Testis (tissue), 2 donors: ENCODE measurements at regions not wholly inside any gene's neighbourhood (a gene's known extent, or its start where the extent isn't known, plus 50 kb on each side); places are given as distances from the start of the nearest gene placed in this dataset.

ENCODE experiments used
- CTCF ChIP-seq, 3 experiments: fragments of 450-650 bp in 2 of 3; fragments of 200-600 bp in 1 of 3; sonication (generic) in 1 of 3; IDR thresholded peaks; one replicate each; pipeline ENCODE4 v1.5.1; 2016 to 2019; ENCODE audit warnings: antibody characterized with exemption in 3 of 3, mild to moderate bottlenecking in 2 of 3, moderate library complexity in 1 of 3
- POLR2A ChIP-seq: fragments of 450-650 bp; IDR thresholded peaks from one replicate; pipeline ENCODE4 v1.6.1; 2017; ENCODE audit warnings: antibody characterized with exemption, mild to moderate bottlenecking, moderate library complexity

DNA sequence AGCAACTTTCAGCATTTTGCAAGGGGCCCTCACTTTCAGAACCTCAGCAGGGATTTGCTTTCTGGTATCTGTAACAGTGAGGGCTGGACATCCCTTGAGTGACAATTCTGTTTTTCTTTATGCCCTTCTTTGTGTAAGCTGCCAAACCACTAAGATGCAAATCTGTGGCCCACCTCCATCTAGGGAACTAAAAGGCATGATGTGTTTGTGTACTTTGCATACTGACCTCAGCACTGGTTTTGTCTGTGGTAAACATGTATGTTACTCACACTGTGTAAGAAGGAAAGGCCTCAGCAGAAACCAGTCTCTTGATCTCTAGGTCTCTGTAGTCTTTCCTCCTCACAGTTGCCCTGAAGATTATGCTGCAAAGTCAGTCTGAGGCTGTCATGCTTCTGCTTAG is 396.6 kb upstream of the DYNLRB2 start:
- TF ChIP-seq CTCF (IDR thresholded peaks at IDR 0.05) (no peak), POLR2A (no peak)
